NCI-H146 treated with DMSO at 0.1 percent for 48 hours (cell line): ENCODE measurements at regions not wholly inside any gene's neighbourhood (a gene's known extent, or its start where the extent isn't known, plus 50 kb on each side); places are given as distances from the start of the nearest gene placed in this dataset.

Experiments
- DNase-seq: peaks from one replicate; lab custom pipeline; 2025; ENCODE audit not compliant: unreplicated experiment; lab: John Stamatoyannopoulos, UW

DNA sequence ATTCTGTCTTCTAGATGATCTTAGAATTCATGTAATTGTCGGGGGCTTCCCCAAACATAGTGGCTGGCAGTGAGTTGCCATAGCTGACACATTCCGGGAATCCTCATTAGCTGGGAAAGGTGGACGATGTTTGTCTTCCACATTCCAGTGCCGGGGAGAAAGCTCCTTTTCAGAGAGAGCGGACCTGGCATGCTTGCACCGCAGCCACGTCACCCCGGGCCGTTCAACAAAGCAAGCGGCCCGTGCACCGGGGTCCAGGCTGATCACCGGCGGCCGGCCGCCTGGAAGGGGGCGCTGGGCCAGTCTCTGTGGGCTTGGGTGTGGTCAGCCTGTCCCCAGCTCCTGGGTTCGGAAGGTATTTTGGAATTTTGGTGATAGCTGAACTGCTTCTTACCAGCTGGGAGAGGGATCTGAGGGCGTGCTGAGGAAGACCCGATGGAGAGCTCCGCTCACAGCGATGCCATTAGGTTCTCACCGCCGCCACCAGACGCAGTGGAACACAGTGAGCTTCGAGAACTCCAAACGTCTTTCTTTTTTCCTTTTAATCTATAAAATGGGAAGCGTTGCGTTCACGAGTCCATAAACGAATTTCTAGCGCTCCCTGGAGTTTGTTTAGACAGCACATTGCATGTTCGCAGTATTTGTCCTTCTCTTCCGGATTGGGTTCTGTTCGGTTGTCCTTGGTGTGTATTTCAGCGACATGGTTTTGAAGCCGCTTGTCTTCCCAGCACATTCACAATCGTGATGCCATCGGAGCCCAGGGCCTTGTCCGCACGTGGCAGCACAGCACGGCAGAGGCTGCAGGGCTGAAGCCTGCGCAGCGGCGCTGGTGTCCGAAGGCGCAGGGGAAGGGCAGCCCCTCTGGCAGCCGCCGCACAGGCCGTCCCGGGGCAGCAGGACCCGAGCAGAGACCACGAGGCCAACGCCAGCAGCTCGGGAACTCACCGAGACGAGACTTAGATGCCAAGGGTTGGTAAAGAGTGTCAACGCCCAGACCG, 557.6 kb downstream of the QKI start:
- no peak for DNase-seq

DNA sequence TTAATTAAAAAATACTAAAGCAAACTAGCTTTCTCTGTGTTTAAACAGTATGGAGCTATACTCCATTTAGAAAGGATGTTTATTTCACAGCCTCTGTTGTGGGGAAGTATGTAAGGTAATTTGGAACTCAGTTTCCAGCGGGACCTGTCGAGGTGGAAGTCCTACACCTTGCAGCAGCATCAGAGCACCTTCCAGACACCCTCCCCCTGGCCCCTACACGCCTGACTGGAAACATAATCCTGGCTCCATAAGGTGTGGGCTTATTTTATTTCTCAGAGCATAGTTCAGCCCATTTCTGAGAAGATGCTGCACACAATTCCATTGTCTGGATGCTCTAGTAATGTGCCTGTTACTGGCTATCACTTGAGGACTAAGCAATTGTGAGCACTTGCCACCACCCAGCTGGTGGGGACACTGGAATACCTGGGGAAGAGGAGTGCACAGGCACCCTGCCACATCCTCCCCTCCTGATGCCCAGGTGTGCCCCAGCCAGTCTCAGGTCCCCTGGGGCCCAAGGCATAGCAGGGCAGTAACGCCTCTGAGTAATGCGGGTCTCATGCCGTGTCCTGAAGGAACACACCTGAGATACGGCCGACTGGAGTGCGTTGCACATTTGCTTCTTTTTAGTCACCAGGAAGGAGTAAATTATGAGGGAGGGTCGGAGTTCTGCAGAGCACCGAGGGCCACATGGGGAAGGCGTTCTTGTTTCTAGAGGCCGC, 556.5 kb downstream of the QKI start:
- no peak for DNase-seq

DNA sequence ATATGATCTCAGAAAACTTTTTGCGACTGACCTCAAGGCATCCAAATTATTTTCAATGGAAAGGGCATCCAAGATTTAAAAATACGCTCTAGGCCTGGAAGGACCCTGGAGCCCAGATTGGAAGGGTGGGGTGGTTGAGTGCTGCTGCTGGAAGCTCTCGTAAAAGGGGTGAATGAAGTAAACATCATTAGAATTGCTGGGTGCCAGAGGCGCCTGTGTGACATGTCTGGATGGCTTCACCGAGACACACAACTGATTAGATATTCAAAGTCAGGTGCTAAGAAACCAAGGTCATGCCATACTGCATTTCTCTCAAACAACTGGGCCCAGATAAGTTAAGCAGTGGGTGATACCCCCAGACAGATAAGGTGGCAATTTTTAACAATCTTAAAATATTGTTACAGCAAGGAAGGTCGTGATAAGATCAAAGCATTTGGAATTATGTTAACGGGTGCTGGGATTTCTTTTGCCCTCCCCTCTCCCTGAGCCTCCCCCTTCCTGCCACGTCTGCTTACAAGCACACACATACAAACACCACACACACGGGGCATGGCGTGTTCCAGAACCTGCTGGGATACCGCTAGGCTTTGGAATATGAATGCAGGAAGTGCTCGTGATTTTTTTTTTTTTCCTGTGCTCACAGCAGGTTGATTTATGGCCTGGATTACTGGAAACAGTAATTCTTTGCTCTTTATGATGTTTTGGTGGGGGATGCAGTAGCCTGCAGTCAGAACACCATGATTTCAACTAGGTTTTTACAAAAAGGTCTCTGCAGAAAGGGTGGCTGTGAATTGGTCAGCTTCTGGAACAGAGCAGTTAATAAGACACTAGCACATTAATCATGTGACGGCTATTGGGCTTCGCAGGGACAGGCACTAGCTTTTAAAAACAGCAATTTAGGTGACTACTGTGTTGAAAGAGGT, 551.2 kb downstream of the QKI start:
- peak; percentile 58 for DNase-seq

DNA sequence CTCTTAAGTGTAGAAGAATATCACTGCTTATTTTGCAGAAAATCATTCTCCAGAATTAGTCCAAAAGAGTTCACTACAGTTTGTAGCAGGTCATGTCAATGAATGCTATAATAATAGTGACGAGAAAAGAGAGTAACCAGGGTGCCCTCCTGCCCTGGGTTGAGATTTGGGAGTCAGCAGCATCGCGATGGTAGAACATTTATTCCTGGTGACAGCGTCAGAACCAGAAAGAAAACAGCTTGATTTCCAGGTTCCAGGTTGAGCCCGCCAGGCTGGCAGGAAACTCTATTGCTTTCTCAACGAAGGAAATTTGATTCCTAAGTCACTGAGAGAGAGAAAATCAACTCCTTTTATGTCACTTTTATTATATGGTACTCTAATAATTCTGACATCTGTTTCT, 550.3 kb downstream of the QKI start:
- DNase-seq: no peak

DNA sequence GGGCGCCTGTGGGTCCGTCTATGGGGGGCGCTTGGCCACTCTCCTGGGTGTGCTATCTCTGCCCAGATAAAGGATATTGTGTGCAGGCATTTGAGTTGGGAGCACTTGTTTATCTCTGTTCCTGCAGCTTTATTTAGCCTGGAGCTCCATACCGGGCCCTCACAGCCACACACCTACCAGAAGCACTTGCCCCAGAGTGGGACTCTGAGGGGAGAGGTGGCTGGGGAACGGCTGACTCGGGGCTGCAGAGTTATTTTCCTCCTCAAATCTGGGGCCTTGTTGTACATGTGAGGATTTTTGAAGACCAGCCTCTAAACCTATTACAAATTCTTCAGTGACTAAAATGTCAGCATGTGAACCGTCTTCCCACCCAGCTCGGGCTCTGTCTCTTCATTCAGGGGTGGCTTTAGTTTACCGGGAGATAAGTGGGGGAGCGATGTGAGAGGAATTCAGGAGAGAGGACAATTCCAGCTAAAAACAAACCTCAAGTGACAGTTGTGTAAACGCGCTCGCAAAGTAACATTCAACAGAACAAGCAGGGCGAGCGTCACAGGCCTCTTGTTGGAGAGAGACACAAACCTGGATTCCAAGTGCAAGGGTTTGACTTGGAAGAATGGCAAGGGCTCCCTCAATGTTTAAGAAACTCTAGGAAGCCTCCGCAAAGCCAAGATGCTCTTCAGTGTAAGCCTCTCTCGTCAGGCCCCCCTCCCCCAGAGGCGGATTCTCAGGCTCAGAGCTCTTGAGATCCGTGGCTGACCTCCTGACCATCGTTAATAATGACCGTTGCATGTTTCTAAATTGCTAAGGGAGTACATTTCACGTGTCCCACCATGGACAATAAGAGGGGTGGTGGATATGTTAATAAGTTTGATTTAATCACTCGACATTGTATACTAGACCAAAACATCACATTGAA, 548.9 kb downstream of the QKI start:
- no peak for DNase-seq

DNA sequence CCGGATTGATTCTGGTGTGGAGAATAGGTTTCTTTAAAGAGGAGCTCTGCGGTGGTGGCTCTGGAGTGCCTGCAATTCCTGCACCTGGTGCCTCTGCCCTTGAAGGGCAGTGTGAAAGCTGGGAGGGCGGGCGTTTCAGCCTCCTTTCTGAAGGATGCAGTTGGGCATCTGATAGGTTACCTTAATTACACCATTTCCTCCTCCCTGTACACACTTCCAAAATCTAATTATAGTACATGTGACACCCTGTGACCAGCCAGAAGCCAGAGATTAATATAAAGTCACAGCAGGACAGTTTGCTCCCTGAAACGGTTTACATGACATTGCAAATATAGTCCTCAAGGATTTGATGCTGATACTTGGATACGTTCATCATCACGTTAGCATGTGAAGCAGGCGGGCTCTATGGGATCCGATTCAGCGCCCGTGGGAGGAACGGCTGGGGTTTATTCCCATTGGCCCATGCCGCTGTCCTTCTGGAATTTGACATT, 548.2 kb downstream of the QKI start:
- peak; percentile 89 for DNase-seq

DNA sequence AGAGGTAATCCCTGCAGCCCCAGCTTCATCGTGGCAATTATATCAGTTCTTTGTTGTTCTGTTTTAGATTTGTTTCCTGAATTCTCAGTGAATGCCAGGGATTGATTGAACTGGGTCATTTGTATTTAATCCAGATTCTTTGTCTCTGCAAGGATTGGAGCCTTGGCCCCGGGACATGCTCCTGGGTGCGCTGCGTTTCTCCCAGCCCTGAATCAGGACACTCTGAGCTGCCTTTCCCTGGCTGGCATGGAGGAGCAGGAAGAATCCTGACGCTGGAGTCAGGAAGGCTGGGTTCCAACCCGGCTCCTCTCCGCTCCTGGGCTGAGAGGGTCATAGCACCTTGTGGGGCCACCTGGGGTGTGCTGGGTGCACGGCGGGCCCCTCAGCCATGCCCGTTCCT, 545.6 kb downstream of the QKI start:
- DNase-seq: no peak

DNA sequence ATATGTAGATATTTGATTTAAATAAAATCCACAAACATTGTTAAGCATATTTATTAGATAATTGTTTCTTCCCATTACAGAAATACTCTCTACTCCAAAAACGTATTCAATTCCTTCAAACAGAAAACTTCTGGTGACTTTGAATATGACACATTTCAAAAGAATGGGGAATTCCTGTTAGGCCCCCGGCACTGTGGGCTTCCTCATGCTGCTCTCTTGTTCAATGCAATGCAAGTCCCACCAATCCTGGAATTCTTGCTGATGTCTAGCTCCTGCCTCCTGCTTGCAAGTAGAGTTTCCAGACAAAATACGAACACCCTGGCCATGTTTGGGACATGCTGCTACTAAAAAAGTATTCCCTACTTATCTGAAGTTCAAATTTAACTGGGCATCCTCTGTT, 544.1 kb downstream of the QKI start:
- DNase-seq: no peak

DNA sequence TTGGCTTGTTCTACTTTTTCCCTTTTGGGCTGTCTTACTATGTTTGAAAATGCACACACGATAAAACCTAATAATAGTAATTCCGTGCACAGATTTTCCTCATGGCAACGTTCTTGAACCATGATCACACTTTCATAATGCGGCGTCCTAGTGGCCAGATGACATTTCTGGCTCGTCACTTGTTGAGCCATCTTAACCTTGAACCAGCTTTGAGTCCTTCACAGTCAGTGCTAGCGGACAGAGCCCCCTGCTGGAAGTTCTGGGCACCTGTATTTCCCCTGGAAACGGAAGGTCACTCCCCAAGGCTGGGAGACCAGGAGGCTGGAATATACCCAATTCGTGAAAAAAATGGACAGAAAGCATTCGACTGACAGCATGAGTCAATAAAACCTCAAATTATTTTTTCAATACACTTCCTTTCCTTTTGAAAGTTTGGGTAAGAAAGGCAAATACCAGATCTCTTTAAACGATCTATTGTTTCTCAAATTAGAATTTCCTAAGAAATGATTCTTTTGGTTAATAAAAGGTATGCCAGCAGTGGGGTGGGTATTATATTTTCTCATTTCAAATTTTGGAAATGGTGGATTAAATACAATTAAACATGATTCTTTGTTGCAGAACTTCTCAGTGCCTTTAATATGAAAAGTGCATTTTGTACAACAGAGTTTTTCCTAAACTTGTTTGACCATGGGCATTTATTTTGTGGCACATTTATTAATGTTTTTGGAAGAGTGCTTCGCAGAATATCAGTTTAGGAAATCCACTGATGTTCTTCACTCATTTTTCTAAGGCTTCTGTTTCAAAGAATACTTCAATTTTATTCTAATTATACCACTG, 542.3 kb downstream of the QKI start:
- DNase-seq: peak; percentile 85

DNA sequence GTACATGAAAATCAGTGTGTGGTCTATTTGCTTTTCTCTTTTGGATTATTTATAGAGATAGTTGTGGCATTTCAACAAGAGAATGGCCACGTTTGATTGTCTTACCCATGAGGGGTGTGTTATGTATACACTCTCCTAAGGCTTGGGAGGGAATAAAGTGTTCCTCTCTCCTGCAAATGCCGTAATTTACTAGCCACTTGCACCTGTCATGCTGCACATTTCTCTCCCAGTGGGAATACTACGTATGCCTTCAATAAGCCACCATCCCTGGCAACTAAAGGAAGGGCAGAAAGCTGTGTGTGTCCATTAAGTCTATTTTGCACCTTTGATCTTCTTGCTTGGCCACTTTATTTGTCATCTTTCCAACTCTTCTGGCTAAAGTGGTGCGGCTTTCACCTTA, 541.2 kb downstream of the QKI start:
- peak; percentile 62 for DNase-seq

DNA sequence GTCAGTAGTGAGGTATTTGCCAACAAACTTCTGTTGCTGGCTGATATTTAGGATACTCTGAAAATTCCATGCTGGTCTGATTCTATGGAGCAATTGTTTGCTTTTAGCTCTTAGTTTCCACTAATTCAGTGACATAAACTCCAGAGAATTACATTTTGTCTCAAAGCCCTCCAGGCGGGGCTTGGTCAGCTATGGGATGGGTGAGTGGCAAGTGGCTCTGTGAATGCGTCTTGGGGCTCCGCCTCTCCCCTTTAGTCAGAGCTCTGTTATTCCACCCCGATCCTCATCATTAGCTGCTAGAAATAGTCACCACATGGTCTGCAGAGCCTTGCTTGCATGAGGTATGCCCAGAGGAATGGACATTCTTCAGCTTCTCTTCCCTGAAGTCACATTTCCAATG, 540.6 kb downstream of the QKI start:
- no peak for DNase-seq

DNA sequence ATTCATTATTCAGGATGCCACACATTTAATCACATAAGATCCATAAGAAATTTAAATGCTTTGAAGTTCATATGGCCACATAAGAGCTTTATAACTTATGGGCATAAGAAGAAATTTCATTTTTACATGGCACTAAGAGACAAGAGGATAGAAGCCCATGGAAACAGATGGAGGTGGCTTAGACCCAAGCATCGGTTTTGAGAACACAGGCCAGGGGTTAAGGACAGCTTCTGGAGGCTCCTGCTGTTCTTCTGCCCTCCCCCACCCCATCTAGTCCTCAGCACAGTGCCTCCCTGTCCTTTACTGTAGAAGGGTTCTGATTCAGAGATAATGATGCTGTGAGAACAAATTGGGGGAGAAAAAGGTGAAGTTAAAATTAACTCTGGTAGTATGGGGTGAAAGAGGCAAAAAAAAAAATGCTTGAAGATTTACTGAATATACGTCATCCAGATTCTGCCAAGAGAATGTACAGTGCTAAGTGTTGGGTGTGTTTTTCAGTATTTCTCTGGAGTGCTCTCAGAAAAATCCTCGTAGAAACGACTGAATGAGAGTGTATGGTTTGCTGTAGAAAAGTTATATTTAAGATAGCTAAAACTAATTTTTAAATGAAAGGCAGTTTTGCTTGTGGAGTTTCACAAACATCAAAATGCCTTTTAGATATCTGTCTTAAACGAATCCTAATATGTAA, 539.7 kb downstream of the QKI start:
- DNase-seq: no peak

DNA sequence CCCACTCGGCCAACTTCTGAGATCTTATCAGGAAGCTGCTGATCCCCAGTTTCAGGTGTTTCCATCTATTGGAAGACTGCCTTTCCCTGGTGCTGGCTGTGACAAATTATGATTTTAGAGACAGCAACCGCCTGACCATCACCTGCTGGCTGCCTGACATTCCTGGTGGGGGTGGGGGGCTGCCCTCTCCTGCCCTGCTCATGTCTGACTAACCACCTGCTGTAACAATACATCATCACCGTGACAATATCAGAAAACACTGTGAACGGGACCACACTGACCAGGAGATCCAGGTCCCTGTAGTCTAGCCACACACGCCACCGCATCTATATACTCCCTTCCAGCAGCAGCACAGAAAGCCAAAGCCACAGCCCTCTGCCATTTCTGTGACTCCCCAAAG, 537.5 kb downstream of the QKI start:
- DNase-seq: no peak

DNA sequence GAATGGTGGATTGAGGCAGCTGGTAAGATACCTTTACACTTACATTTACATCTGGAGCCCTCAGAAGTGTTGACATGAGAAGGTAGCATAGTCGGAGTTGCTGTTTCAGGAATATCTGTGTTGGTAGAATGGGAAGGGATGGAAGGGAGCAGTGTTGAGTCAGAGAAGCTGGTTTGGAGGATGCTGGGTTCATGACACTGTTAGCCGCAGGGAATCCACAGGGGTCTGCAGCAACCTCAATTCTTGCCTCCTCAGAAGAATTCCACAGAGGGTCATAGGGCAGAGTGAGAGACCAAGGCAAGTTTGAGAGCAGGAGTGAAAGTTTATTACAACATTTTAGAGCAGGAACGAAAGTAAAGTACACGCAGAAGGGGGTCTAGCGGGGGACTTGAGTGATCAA, 536.8 kb downstream of the QKI start:
- no peak for DNase-seq

DNA sequence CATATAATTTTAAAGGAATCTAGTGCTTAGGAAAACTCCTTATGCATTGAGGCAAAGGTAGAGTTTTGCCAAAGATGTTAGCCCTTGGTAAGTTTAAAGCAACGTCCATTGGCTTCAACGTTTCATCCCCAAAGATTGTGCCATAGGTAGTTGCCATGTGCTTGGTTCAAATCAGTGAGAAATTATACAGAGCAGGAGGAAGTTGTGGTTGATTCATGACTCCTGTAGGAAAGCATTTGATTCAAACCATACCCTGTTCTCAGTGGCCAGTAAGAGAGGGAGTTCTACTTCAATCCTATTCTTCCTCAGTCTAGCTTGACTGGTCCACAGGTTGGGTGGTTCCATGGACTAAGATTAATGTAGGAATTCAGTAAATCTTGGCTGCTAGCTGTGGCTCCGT, 535.6 kb downstream of the QKI start:
- DNase-seq: no peak

DNA sequence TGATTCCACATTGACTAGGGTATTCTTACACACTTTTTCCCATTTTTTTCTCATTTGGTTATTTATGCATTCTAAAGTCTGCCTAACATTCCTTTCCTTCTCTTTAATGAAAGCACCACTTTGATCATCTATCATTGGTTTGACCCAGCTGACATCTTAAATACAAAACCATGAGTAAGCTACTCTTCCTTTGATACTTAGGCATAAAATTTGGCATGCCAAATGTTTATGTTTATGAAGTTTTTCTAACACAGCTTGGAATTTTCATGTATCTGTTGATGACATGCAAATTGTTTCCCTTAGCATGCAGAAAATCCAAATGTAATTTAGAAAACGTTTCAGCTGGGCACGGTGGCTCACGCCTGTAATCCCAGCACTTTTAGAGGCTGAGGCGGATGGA, 534.9 kb downstream of the QKI start:
- no peak for DNase-seq

DNA sequence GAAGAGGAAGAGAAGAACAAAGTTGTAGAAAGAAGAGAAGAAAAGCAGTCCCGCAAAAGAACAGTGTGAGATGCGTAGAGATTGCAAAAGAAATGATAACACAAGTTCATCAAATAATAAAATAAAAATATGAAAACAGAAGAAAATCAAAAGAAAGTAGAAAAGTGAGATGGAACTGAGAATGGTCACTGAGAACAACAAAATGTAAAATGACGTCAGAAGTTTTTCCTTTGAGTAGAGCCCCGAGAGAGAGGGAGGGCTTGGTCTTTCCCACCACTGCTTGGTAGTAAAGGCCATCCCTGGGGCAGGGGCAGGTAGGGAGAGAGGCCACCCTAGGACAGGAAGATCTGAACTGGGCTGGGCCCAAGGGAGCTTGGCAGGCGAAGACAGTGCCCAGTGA, 533.7 kb downstream of the QKI start:
- DNase-seq: no peak

DNA sequence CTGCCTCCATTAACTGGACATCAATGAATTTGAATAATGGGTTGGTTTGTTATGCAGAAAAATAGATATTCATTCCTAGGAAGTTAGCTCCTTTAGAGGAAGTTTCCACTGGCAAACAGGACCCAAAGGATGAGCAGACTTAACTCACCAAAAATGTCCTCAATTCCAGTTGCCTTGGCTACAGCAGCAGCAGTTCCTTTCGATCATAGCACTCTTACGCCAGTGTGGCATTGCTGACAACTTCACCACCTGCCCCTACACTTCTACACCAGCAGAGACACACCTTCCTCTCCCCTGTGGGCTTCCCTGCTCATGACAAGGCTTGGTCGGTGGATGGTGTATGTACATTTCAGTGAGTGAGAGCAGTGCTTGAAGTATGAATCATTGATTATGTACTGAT, 532.8 kb downstream of the QKI start:
- DNase-seq: no peak

DNA sequence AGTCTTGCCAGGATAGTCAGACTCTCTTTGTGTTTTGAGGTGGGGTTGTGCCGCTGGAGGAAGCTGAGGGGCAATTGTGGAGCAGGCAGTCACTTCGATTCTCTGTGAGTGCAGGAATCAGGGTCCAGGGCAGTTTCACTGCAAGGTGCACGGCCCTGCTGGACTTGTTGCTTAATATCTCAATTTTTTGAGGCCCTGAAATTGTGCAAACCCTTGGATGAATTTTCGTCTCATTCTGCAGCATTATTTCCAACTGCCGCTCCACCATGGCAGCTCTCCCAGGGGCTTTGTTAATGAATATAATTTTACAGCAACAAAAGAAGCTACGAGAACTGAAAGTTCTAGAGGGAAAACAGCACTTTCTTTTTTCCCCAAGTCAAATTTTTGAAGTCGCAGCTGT, 531.9 kb downstream of the QKI start:
- no peak for DNase-seq
